NCI-H1417 (cell line): ENCODE measurements at regions not wholly inside any gene's neighbourhood (a gene's known extent, or its start where the extent isn't known, plus 50 kb on each side); places are given as distances from the start of the nearest gene placed in this dataset.

Source experiments
- DNase-seq, 3 experiments: peaks; one replicate each; lab custom pipeline; 2025; lab: John Stamatoyannopoulos, UW

- no peak for DNase-seq
These were observed 471.5 kb upstream of the CNTNAP2 start for GRCh38 chr7:145645135-145645515.

- no peak for DNase-seq
These were observed 472.0 kb upstream of the CNTNAP2 start for GRCh38 chr7:145644426-145645134.

- DNase-seq: no peak
These were observed 472.6 kb upstream of the CNTNAP2 start for GRCh38 chr7:145643981-145644380.

- no peak for DNase-seq
These were observed 483.1 kb upstream of the CNTNAP2 start for GRCh38 chr7:145633513-145633912.

- DNase-seq: no peak
These were observed 492.0 kb upstream of the CNTNAP2 start for GRCh38 chr7:145624618-145625017.

- DNase-seq: no peak
These were observed 510.6 kb upstream of the CNTNAP2 start for GRCh38 chr7:145605963-145606362.

GRCh38 chr7:145599376-145599775 lies 517.2 kb upstream of the CNTNAP2 start:
- DNase-seq: no peak

GRCh38 chr7:145584401-145584800 lies 532.2 kb upstream of the CNTNAP2 start:
- no peak for DNase-seq

- DNase-seq: no peak
These were observed 533.8 kb upstream of the CNTNAP2 start for GRCh38 chr7:145582742-145583303.

- no peak for DNase-seq
These were observed 558.8 kb upstream of the CNTNAP2 start for GRCh38 chr7:145557805-145558204.

GRCh38 chr7:145543242-145543641 lies 573.4 kb upstream of the CNTNAP2 start:
- DNase-seq: no peak

GRCh38 chr7:145539910-145540309 lies 576.7 kb upstream of the CNTNAP2 start:
- no peak for DNase-seq

- DNase-seq: no peak
These were observed 582.3 kb upstream of the CNTNAP2 start for GRCh38 chr7:145534301-145534700.

GRCh38 chr7:145520284-145520683 lies 596.3 kb upstream of the CNTNAP2 start:
- DNase-seq: no peak

- peak in 1 of 3 experiments; percentile 43 for DNase-seq
These were observed 605.6 kb upstream of the CNTNAP2 start for GRCh38 chr7:145511004-145511403.

GRCh38 chr7:145497911-145498525 lies 618.6 kb upstream of the CNTNAP2 start:
- no peak for DNase-seq

GRCh38 chr7:145490356-145490755 lies 626.2 kb upstream of the CNTNAP2 start:
- DNase-seq: no peak

- no peak for DNase-seq
These were observed 627.0 kb upstream of the CNTNAP2 start for GRCh38 chr7:145489609-145490008.

- no peak for DNase-seq
These were observed 627.8 kb upstream of the CNTNAP2 start for GRCh38 chr7:145488816-145489215.

- no peak for DNase-seq
These were observed 634.6 kb upstream of the CNTNAP2 start for GRCh38 chr7:145481985-145482384.

GRCh38 chr7:145478541-145478940 lies 638.1 kb upstream of the CNTNAP2 start:
- DNase-seq: no peak

- DNase-seq: no peak
These were observed 638.3 kb upstream of the TPK1 start for GRCh38 chr7:145474009-145474686.

- no peak for DNase-seq
These were observed 636.0 kb upstream of the TPK1 start for GRCh38 chr7:145471883-145472282.
